T-helper 2 cell treated with Interferon-gamma antibody and Interleukin-4, amounts not matched to agents 100 ng/mL and 5 ng/mL, for 36 hours (primary cell): ENCODE measurements at regions not wholly inside any gene's neighbourhood (a gene's known extent, or its start where the extent isn't known, plus 50 kb on each side); places are given as distances from the start of the nearest gene placed in this dataset.

Source experiments
- intact Hi-C: fragments of 100-400 bp; cut with micrococcal nuclease; formaldehyde crosslinking; loops from one replicate; pipeline ENCODE4 v1.15.1; 2023

GRCh38 chr2:180159921-180160320, 152.8 kb upstream of the CWC22 start:
- intact Hi-C loops, result no loop called here

GRCh38 chr2:180158961-180159360, 151.9 kb upstream of the CWC22 start:
- intact Hi-C loops, result no loop called here

GRCh38 chr2:180156651-180157050, 149.6 kb upstream of the CWC22 start:
- intact Hi-C loops, result no loop called here

- intact Hi-C loops, result no loop called here
Measured at GRCh38 chr2:180150606-180151005, 143.5 kb upstream of the CWC22 start.

- intact Hi-C loops, result no loop called here
Measured at GRCh38 chr2:180146541-180146940, 139.4 kb upstream of the CWC22 start.

GRCh38 chr2:180146114-180146513, 139.0 kb upstream of the CWC22 start:
- intact Hi-C loops, result no loop called here

- intact Hi-C loops, result no loop called here
Measured at GRCh38 chr2:180145163-180145562, 138.1 kb upstream of the CWC22 start.

- intact Hi-C loops, result no loop called here
Measured at GRCh38 chr2:180144338-180144813, 137.3 kb upstream of the CWC22 start.

- intact Hi-C loops, result no loop called here
Measured at GRCh38 chr2:180143633-180144337, 136.7 kb upstream of the CWC22 start.

- intact Hi-C loops, result no loop called here
Measured at GRCh38 chr2:180141600-180141999, 134.5 kb upstream of the CWC22 start.

GRCh38 chr2:180133736-180134135, 126.6 kb upstream of the CWC22 start:
- intact Hi-C loops, result no loop called here

- intact Hi-C loops, result no loop called here
Measured at GRCh38 chr2:180130403-180130802, 123.3 kb upstream of the CWC22 start.

- intact Hi-C loops, result loop anchor here (10.0 kb wide), 1 partner anchor 576 kb away; no protein-coding TSS in a partner anchor
Measured at GRCh38 chr2:180128861-180129260, 121.8 kb upstream of the CWC22 start.

GRCh38 chr2:180125245-180125962, 118.3 kb upstream of the CWC22 start:
- intact Hi-C loops, result loop anchor here (10.0 kb wide), 1 partner anchor 579 kb away; no protein-coding TSS in a partner anchor

GRCh38 chr2:180124273-180125139, 117.4 kb upstream of the CWC22 start:
- intact Hi-C loops, result loop anchor here (1.0 to 10.0 kb wide), 3 partner anchors 580 to 1593 kb away; no protein-coding TSS in a partner anchor

GRCh38 chr2:180122874-180123273, 115.8 kb upstream of the CWC22 start:
- intact Hi-C loops, result loop anchor here (5.0 to 10.0 kb wide), 2 partner anchors 582 to 1594 kb away; no protein-coding TSS in a partner anchor

GRCh38 chr2:180115675-180116074, 108.6 kb upstream of the CWC22 start:
- intact Hi-C loops, result no loop called here

- intact Hi-C loops, result no loop called here
Measured at GRCh38 chr2:180115269-180115668, 108.2 kb upstream of the CWC22 start.

GRCh38 chr2:180111901-180112300, 104.8 kb upstream of the CWC22 start:
- intact Hi-C loops, result no loop called here

GRCh38 chr2:180110469-180110868, 103.4 kb upstream of the CWC22 start:
- intact Hi-C loops, result no loop called here

GRCh38 chr2:180101846-180102245, 94.7 kb upstream of the CWC22 start:
- intact Hi-C loops, result no loop called here
